Muscle layer of duodenum (tissue), 2 donors: ENCODE measurements at regions not wholly inside any gene's neighbourhood (a gene's known extent, or its start where the extent isn't known, plus 50 kb on each side); places are given as distances from the start of the nearest gene placed in this dataset.

ENCODE experiments used
- H3K27ac ChIP-seq: one replicate; pipeline ENCODE4 v1.7.0; 2013; ENCODE audit warnings: mild to moderate bottlenecking, low read length
- H3K27me3 ChIP-seq: one replicate; pipeline ENCODE4 v1.7.0; 2013; ENCODE audit warnings: low read depth, mild to moderate bottlenecking, control low read depth, low read length
- H3K36me3 ChIP-seq, 2 donors: one replicate each; pipeline ENCODE4 v1.7.0; 2013; ENCODE audit warnings: low read length in 2 of 2, control low read depth in 1 of 2, mild to moderate bottlenecking in 1 of 2; ENCODE audit not compliant: insufficient read depth in 2 of 2, control insufficient read depth in 1 of 2
- H3K4me1 ChIP-seq, 2 donors: one replicate each; pipeline ENCODE4 v1.7.0; 2013; ENCODE audit warnings: low read length in 2 of 2, mild to moderate bottlenecking in 2 of 2, control low read depth in 1 of 2, moderate library complexity in 1 of 2; ENCODE audit not compliant: insufficient read depth in 2 of 2, control insufficient read depth in 1 of 2
- H3K4me3 ChIP-seq, 2 donors: one replicate each; pipeline ENCODE4 v1.7.0; 2013; ENCODE audit warnings: low read length in 2 of 2, low read depth in 1 of 2, mild to moderate bottlenecking in 1 of 2
- H3K9me3 ChIP-seq, 2 donors: one replicate each; pipeline ENCODE4 v1.7.0; 2013; ENCODE audit warnings: low read length in 2 of 2, control low read depth in 1 of 2, mild to moderate bottlenecking in 1 of 2; ENCODE audit not compliant: control insufficient read depth in 1 of 2
- donor health status: healthy.

GRCh38 chr5:56311306-56311905 is 78.3 kb upstream of the ANKRD55 start:
- H3K9me3 ChIP-seq: no peaks in the 10 kb centered on the region
- no peak overlapping the region for H3K27ac ChIP-seq
- no peaks in the 10 kb centered on the region for H3K27me3 ChIP-seq
- no peak overlapping the region for H3K4me3 ChIP-seq
- H3K36me3 ChIP-seq: no peaks in the 10 kb centered on the region
- H3K4me1 ChIP-seq: peaks cover 0 to 5% of the 10 kb centered on the region in 2 donors

- Histone ChIP-seq H3K9me3 (no peaks in the 10 kb centered on the region), H3K36me3 (no peaks in the 10 kb centered on the region), H3K27ac (no peak overlapping the region), H3K4me3 (no peak overlapping the region), H3K27me3 (no peaks in the 10 kb centered on the region), H3K4me1 (peaks cover 0 to 5% of the 10 kb centered on the region in 2 donors)
Observed at GRCh38 chr5:56310711-56311204, 77.6 kb upstream of the ANKRD55 start.

- no peaks in the 10 kb centered on the region for H3K27me3 ChIP-seq
- peaks cover 0 to 5% of the 10 kb centered on the region in 2 donors for H3K4me1 ChIP-seq
- no peaks in the 10 kb centered on the region for H3K36me3 ChIP-seq
- no peaks in the 10 kb centered on the region for H3K9me3 ChIP-seq
- H3K4me3 ChIP-seq: no peak overlapping the region
- H3K27ac ChIP-seq: no peak overlapping the region
Observed at GRCh38 chr5:56309262-56309826, 76.2 kb upstream of the ANKRD55 start.

GRCh38 chr5:56307714-56308333 is 74.7 kb upstream of the ANKRD55 start:
- no peaks in the 10 kb centered on the region for H3K9me3 ChIP-seq
- H3K4me1 ChIP-seq: peaks cover 0 to 5% of the 10 kb centered on the region in 2 donors
- H3K27me3 ChIP-seq: no peaks in the 10 kb centered on the region
- no peak overlapping the region for H3K27ac ChIP-seq
- no peaks in the 10 kb centered on the region for H3K36me3 ChIP-seq
- no peak overlapping the region for H3K4me3 ChIP-seq

GRCh38 chr5:56306433-56307150 is 73.5 kb upstream of the ANKRD55 start:
- H3K27me3 ChIP-seq: no peaks in the 10 kb centered on the region
- no peaks in the 10 kb centered on the region for H3K9me3 ChIP-seq
- no peaks in the 10 kb centered on the region for H3K36me3 ChIP-seq
- no peak overlapping the region for H3K4me3 ChIP-seq
- peaks cover 0 to 5% of the 10 kb centered on the region in 2 donors for H3K4me1 ChIP-seq
- H3K27ac ChIP-seq: no peak overlapping the region

GRCh38 chr5:56305001-56305950 is 72.1 kb upstream of the ANKRD55 start:
- Histone ChIP-seq H3K27ac (no peak overlapping the region), H3K36me3 (no peaks in the 10 kb centered on the region), H3K27me3 (no peaks in the 10 kb centered on the region), H3K4me1 (peaks cover 0 to 2% of the 10 kb centered on the region in 2 donors), H3K9me3 (no peaks in the 10 kb centered on the region), H3K4me3 (no peak overlapping the region)

GRCh38 chr5:56303511-56303910 is 70.4 kb upstream of the ANKRD55 start:
- no peaks in the 10 kb centered on the region for H3K36me3 ChIP-seq
- no peak overlapping the region for H3K27ac ChIP-seq

GRCh38 chr5:56302027-56302426 is 68.9 kb upstream of the ANKRD55 start:
- Histone ChIP-seq H3K9me3 (no peaks in the 10 kb centered on the region), H3K4me1 (no peaks in the 10 kb centered on the region), H3K27ac (no peak overlapping the region), H3K4me3 (no peak overlapping the region), H3K36me3 (no peaks in the 10 kb centered on the region), H3K27me3 (no peaks in the 10 kb centered on the region)

More at GRCh38 chr5:56303511-56303910, 70.4 kb upstream of the ANKRD55 start:
- no peaks in the 10 kb centered on the region for H3K9me3 ChIP-seq
- no peaks in the 10 kb centered on the region for H3K4me1 ChIP-seq
- H3K4me3 ChIP-seq: no peak overlapping the region
- H3K27me3 ChIP-seq: no peaks in the 10 kb centered on the region

- Histone ChIP-seq H3K27me3 (no peaks in the 10 kb centered on the region), H3K27ac (no peak overlapping the region), H3K36me3 (no peaks in the 10 kb centered on the region), H3K4me3 (no peak overlapping the region), H3K9me3 (no peaks in the 10 kb centered on the region), H3K4me1 (no peaks in the 10 kb centered on the region)
Observed at GRCh38 chr5:56301069-56301468, 67.9 kb upstream of the ANKRD55 start.

- H3K36me3 ChIP-seq: no peaks in the 10 kb centered on the region
- H3K27me3 ChIP-seq: no peaks in the 10 kb centered on the region
- no peaks in the 10 kb centered on the region for H3K4me1 ChIP-seq
- no peaks in the 10 kb centered on the region for H3K9me3 ChIP-seq
- no peak overlapping the region for H3K4me3 ChIP-seq
- H3K27ac ChIP-seq: no peak overlapping the region
Observed at GRCh38 chr5:56299212-56299611, 66.1 kb upstream of the ANKRD55 start.
